OCI-LY3 (cell line): ENCODE measurements at regions not wholly inside any gene's neighbourhood (a gene's known extent, or its start where the extent isn't known, plus 50 kb on each side); places are given as distances from the start of the nearest gene placed in this dataset.

Experiments used
- H2AFZ ChIP-seq: fragments of 200-600, 300-600 bp; shearing (Covaris generic); 2 replicates; pipeline ENCODE4 v1.6.0; 2014; ENCODE audit warnings: antibody characterized with exemption, low read depth, low read length
- H3K27ac ChIP-seq: fragments of 200-600, 300-600 bp; sonication (generic); 2 replicates; pipeline ENCODE4 v1.5.1; 2014; ENCODE audit warnings: mild to moderate bottlenecking, low read length, moderate library complexity, mixed read lengths
- H3K27me3 ChIP-seq: fragments of 200-600, 300-600 bp; sonication (generic); 2 replicates; pipeline ENCODE4 v1.6.1; 2014; ENCODE audit warnings: low read depth, low read length, mixed read lengths
- H3K36me3 ChIP-seq: fragments of 200-600, 300-600 bp; sonication (generic); replicated peaks from 2 replicates; pipeline ENCODE3; 2014; ENCODE audit warnings: low read depth, low read length, mixed read lengths
- H3K4me1 ChIP-seq: fragments of 300-600, 200-600 bp; sonication (generic); 2 replicates; pipeline ENCODE4 v1.6.1; 2014; ENCODE audit warnings: low read length, mixed read lengths
- H3K4me2 ChIP-seq: fragments of 200-600, 300-600 bp; sonication (generic); 2 replicates; pipeline ENCODE4 v1.6.1; 2014; ENCODE audit warnings: low read length, mixed read lengths
- H3K4me3 ChIP-seq: fragments of 300-600, 200-600 bp; sonication (generic); 2 replicates; pipeline ENCODE4 v1.5.1; 2014; ENCODE audit warnings: antibody characterized with exemption, mild to moderate bottlenecking, low read length, moderate library complexity
- H3K79me2 ChIP-seq: fragments of 300-600, 200-600 bp; shearing (Covaris generic); 2 replicates; pipeline ENCODE4 v1.6.1; 2014; ENCODE audit warnings: mild to moderate bottlenecking, low read length, mixed read lengths
- H3K9ac ChIP-seq: fragments of 300-600, 200-600 bp; shearing (Covaris generic); 2 replicates; pipeline ENCODE4 v1.6.0; 2014; ENCODE audit warnings: mild to moderate bottlenecking, low read length, moderate library complexity
- H3K9me3 ChIP-seq: fragments of 200-600, 300-600 bp; shearing (Covaris generic); 2 replicates; pipeline ENCODE4 v1.6.1; 2014; ENCODE audit warnings: low read length, mixed read lengths; ENCODE audit not compliant: insufficient read depth
- H4K20me1 ChIP-seq: fragments of 200-600, 300-600 bp; sonication (generic); 2 replicates; pipeline ENCODE4 v1.6.1; 2016; ENCODE audit warnings: low read length, mixed read lengths; ENCODE audit not compliant: insufficient read depth
- CTCF ChIP-seq: fragments of 200-600, 300-600 bp; sonication (generic); IDR thresholded peaks from 2 replicates; pipeline ENCODE4 v1.5.1; 2014; ENCODE audit warnings: antibody characterized with exemption, low read length, low read depth
- EZH2phosphoT487 ChIP-seq: fragments of 200-600 bp; shearing (Covaris generic); IDR thresholded peaks from 2 replicates; pipeline ENCODE4 v1.6.1; 2018; ENCODE audit warnings: antibody characterized with exemption, mixed run types, low read depth

DNA sequence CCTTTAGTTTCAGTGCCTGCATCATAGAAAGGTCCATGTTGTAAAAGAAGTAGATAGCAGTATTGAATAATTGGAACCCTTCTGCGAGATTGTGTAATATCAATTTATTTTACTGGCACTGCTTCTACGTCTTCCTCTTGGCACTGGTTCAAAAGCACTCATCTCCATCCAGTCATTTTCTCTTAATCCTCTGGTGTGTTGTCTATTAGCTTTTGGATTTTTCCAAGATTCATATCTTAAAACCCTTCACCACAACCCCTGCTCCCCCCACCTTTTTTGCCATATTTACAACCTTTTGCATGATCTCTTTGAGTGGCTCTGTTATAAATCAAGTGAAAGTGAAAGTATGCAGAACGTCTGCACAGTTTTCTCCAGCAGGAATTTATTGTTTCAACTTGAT lies 76.6 kb upstream of the HSF2 start:
- Histone ChIP-seq H3K4me1 (no peaks in the 10 kb centered on the region), H2AFZ (peak overlapping the region; percentile 54), H3K27ac (no peak overlapping the region), H3K27me3 (no peaks in the 10 kb centered on the region), H3K79me2 (no peaks in the 10 kb centered on the region), H3K36me3 (no peaks in the 10 kb centered on the region), H3K4me2 (peak overlapping the region; percentile 56), H3K4me3 (peak overlapping the region; percentile 65), H4K20me1 (no peaks in the 10 kb centered on the region), H3K9ac (peak overlapping the region; percentile 16; the same call in 1 of the 2 replicates), H3K9me3 (no peaks in the 10 kb centered on the region)
- TF ChIP-seq CTCF: no peak
- no peak for TF ChIP-seq EZH2phosphoT487

- H3K4me2 ChIP-seq: peak overlapping the region; percentile 56
These were observed 76.1 kb upstream of the HSF2 start for GRCh38 chr6:122323361-122323760.

GRCh38 chr6:122330315-122330714 lies 69.1 kb upstream of the HSF2 start:
- H3K9me3 ChIP-seq: no peaks in the 10 kb centered on the region
- H3K27ac ChIP-seq: no peak overlapping the region
- H3K4me2 ChIP-seq: no peak overlapping the region
- no peaks in the 10 kb centered on the region for H3K79me2 ChIP-seq
- H3K27me3 ChIP-seq: no peaks in the 10 kb centered on the region
- no peaks in the 10 kb centered on the region for H3K4me1 ChIP-seq
- TF ChIP-seq EZH2phosphoT487 (no peak), CTCF (no peak)
- no peak overlapping the region for H3K4me3 ChIP-seq
- H4K20me1 ChIP-seq: no peaks in the 10 kb centered on the region
- no peak overlapping the region for H2AFZ ChIP-seq
- H3K9ac ChIP-seq: no peak overlapping the region
- H3K36me3 ChIP-seq: no peaks in the 10 kb centered on the region

More at GRCh38 chr6:122323361-122323760, 76.1 kb upstream of the HSF2 start:
- Histone ChIP-seq H3K36me3 (no peaks in the 10 kb centered on the region), H3K27ac (no peak overlapping the region), H3K9ac (peak overlapping the region; percentile 16; the same call in 1 of the 2 replicates), H3K79me2 (no peaks in the 10 kb centered on the region), H3K27me3 (no peaks in the 10 kb centered on the region), H3K4me3 (peak overlapping the region; percentile 65), H4K20me1 (no peaks in the 10 kb centered on the region), H2AFZ (peak overlapping the region; percentile 54; the same call in 1 of the 2 replicates), H3K9me3 (no peaks in the 10 kb centered on the region), H3K4me1 (no peaks in the 10 kb centered on the region)
- TF ChIP-seq EZH2phosphoT487: no peak
- TF ChIP-seq CTCF: no peak

DNA sequence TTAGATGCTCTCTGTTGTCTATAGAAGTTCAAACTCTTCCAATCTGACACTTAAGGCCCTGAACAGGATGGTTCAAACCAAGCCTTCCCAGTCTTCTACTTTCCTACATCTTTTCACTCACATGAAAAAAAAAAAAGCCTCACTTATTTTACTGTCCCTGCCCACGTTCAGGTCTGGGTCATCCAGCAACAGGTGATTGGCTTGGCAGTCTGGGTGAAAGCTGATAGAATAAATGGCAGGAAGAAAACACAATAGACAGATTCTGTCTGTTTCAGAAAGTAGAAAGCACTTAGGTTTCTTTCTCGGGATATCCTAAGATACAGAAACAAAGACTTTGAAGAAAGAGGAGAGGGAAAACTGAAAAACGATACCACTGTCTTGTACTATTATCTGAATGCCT lies 61.8 kb upstream of the HSF2 start:
- Histone ChIP-seq H3K36me3 (no peaks in the 10 kb centered on the region), H3K4me1 (no peaks in the 10 kb centered on the region), H3K9ac (no peak overlapping the region), H2AFZ (no peak overlapping the region), H3K27me3 (no peaks in the 10 kb centered on the region), H3K9me3 (no peaks in the 10 kb centered on the region), H3K27ac (no peak overlapping the region), H3K4me2 (no peak overlapping the region), H3K4me3 (no peak overlapping the region), H4K20me1 (no peaks in the 10 kb centered on the region), H3K79me2 (no peaks in the 10 kb centered on the region)
- TF ChIP-seq CTCF (no peak), EZH2phosphoT487 (no peak)
